ENCODE measurements at regions not wholly inside any gene's neighbourhood (a gene's known extent, or its start where the extent isn't known, plus 50 kb on each side); places are given as distances from the start of the nearest gene placed in this dataset.
A peak's percentile ranks its signal among the peaks of the same experiment; 100 is the strongest.
"Not testable (repeated sequence)": the region's sequence is repeated elsewhere in the genome, so short reads cannot be mapped to it uniquely, and the experiment has no call there.

DNA sequence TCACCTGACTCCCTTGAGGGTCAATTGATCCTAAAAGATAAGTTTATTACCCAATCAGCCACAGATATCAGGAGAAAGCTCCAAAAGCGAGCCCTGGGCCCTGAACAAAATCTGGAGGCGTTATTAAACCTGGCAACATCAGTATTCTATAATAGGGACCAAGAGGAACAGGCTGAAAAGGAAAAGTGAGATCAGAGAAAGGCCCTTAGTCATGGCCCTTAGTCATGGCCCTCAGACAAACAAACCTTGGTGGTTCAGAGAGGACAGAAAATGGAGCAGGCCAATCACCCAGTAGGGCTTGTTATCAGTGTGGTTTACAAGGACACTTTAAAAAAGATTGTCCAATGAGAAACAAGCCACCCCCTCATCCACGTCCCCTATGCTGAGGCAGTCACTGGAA, 106.5 kb upstream of the PRDX6 start:
- H4K20me1 ChIP-seq (replicated peaks; ENCODE audit: control insufficient read depth, insufficient read depth, low read length); H3K4me3 ChIP-seq; H3K4me2 ChIP-seq (ENCODE audit: insufficient read depth, low read length); H3K4me1 ChIP-seq (replicated peaks in 1 of 2; ENCODE audit: control insufficient read depth in 2 of 2, insufficient read depth in 2 of 2, low read length in 2 of 2); BruUV-seq (replicated peaks); intact Hi-C loops (cut with micrococcal nuclease); POLR2A ChIA-PET; H3K27me3 ChIP-seq (ENCODE audit: control insufficient read depth in 2 of 2, insufficient read depth in 2 of 2, low read length in 2 of 2); H3K9me1 ChIP-seq (ENCODE audit: control insufficient read depth, insufficient read depth, low read length); H3K36me3 ChIP-seq (ENCODE audit: control insufficient read depth, insufficient read depth, low read length); H3K9me3 ChIP-seq (replicated peaks; ENCODE audit: control insufficient read depth, insufficient read depth, low read depth, low read length); FAIRE-seq; CTCF ChIA-PET (ENCODE audit: low intra/inter-chr PET ratio); H3K9ac ChIP-seq (ENCODE audit: insufficient read depth in 1 of 2, low read depth in 2 of 2, low read length in 2 of 2); in situ Hi-C loops (cut with MboI); H3K79me2 ChIP-seq (ENCODE audit: control insufficient read depth, insufficient read depth, low read length); TF ChIP-seq ATF3 (CRISPR knock-in tag; conservative IDR thresholded peaks at IDR 0.05); FOXM1 (CRISPR knock-in tag; IDR thresholded peaks at IDR 0.05; ENCODE audit: low read depth): not testable (repeated sequence)
- Histone ChIP-seq H2AFZ (ENCODE audit: low read depth, low read length) (peak overlapping the region; percentile 20; the same call in 1 of the 2 replicates), H3K27ac (ENCODE audit: extremely low read depth, low read depth, low read length) (peak overlapping the region; percentile 46; the same call in 2 of the 3 replicates)
- ATAC-seq (peak; percentile 57; the same call in 2 of the 3 replicates), DNase-seq (ENCODE audit: extremely low read depth in 1 of 4, low spot score in 3 of 4) (peak in 1 of 4 experiments; percentile 51)
- 7% methylated on average over 3 of the region's 3 CpGs for WGBS (ENCODE audit: insufficient coverage, low coverage, missing lambda C conversion rate)
- TF ChIP-seq ZNF639 (CRISPR knock-in tag; conservative IDR thresholded peaks at IDR 0.05 in 1 of 2, IDR thresholded peaks at IDR 0.05 in 1 of 2) (0 out of 4 replicates have a peak, but pooled peaks of 1 of the 2 experiments have one; percentile 50), ATF3 (IDR thresholded peaks at IDR 0.05) (peak; percentile 37; the same call in 1 of the 2 replicates), ZNF592 (IDR thresholded peaks at IDR 0.05) (0 out of 2 replicates have a peak, but pooled peaks have one; percentile 41), NFE2 (IDR thresholded peaks at IDR 0.05; ENCODE audit: low read depth) (peak; percentile 75), MAFG (tag; conservative IDR thresholded peaks at IDR 0.05) (peak; percentile 62), ARID1B (IDR thresholded peaks at IDR 0.05) (0 out of 2 replicates have a peak, but pooled peaks have one; percentile 15), DPF2 (IDR thresholded peaks at IDR 0.05) (peak; percentile 40; the same call in 1 of the 2 replicates), ZNF316 (IDR thresholded peaks at IDR 0.05) (peak; percentile 49; the same call in 1 of the 2 replicates), C11orf30 (IDR thresholded peaks at IDR 0.05; ENCODE audit: low read depth) (peak; percentile 75), EGR1 (conservative IDR thresholded peaks at IDR 0.05) (peak; percentile 62), FOXM1 (IDR thresholded peaks at IDR 0.05; ENCODE audit: low read depth) (peak; percentile 31; the same call in 1 of the 2 replicates), FOSL1 (tag; conservative IDR thresholded peaks at IDR 0.05) (peak; percentile 69), MAFF (IDR thresholded peaks at IDR 0.05; ENCODE audit: low read length) (0 out of 2 replicates have a peak, but pooled peaks have one; percentile 19)
